Mucosa of stomach (tissue), 1 donor: ENCODE measurements at regions not wholly inside any gene's neighbourhood (a gene's known extent, or its start where the extent isn't known, plus 50 kb on each side); places are given as distances from the start of the nearest gene placed in this dataset.
"Not testable (repeated sequence)": the region's sequence is repeated elsewhere in the genome, so short reads cannot be mapped to it uniquely, and the experiment has no call there.

Source experiments
- H3K27me3 ChIP-seq: one replicate; pipeline ENCODE4 v1.7.0; 2013; ENCODE audit warnings: mild to moderate bottlenecking, low read length; ENCODE audit not compliant: control insufficient read depth, insufficient read depth
- H3K36me3 ChIP-seq: one replicate; pipeline ENCODE4 v1.7.0; 2013; ENCODE audit warnings: low read length; ENCODE audit not compliant: control insufficient read depth, insufficient read depth
- H3K4me1 ChIP-seq: one replicate; pipeline ENCODE4 v1.7.0; 2013; ENCODE audit warnings: mild to moderate bottlenecking, low read length; ENCODE audit not compliant: control insufficient read depth, insufficient read depth
- H3K4me3 ChIP-seq: one replicate; pipeline ENCODE4 v1.7.0; 2013; ENCODE audit warnings: low read length
- H3K9ac ChIP-seq: one replicate; pipeline ENCODE4 v1.7.0; 2013; ENCODE audit warnings: mild to moderate bottlenecking, low read length, moderate library complexity
- H3K9me3 ChIP-seq: one replicate; pipeline ENCODE4 v1.7.0; 2013; ENCODE audit warnings: mild to moderate bottlenecking, low read length, moderate library complexity; ENCODE audit not compliant: control insufficient read depth
- donor health status: Pancreatic carcinoma.

- no peak overlapping the region for H3K9ac ChIP-seq
- H3K4me3 ChIP-seq: no peak overlapping the region
- no peaks in the 10 kb centered on the region for H3K9me3 ChIP-seq
- peaks cover 15% of the 10 kb centered on the region for H3K4me1 ChIP-seq
- H3K27me3 ChIP-seq: no peaks in the 10 kb centered on the region
- no peaks in the 10 kb centered on the region for H3K36me3 ChIP-seq
Measured at GRCh38 chr2:224155371-224155770, 116.3 kb upstream of the SERPINE2 start.

- no peak overlapping the region for H3K9ac ChIP-seq
- H3K9me3 ChIP-seq: no peaks in the 10 kb centered on the region
- H3K36me3 ChIP-seq: no peaks in the 10 kb centered on the region
- H3K4me1 ChIP-seq: peaks cover 27% of the 10 kb centered on the region
- no peak overlapping the region for H3K4me3 ChIP-seq
- no peaks in the 10 kb centered on the region for H3K27me3 ChIP-seq
Measured at GRCh38 chr2:224151680-224152310, 112.7 kb upstream of the SERPINE2 start.

DNA sequence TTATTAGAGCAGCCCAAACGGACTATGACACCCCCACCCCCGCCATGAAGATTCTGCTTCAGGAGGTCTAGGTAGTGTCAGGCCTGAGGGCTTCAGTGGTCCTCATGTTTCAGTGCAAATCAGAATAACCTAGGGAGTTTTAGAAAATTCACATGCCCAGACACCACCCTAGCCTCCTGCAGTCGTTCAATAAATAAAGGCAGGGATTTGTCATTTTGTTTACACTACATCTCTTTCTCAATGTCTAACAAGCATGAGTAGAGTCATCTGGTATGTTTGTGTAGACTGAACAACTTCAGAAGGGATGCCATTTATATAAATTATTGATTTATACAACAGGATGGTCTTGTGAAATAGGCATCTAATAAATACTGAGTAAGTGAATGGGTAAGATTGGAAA is 112.1 kb upstream of the SERPINE2 start:
- no peak overlapping the region for H3K4me3 ChIP-seq

GRCh38 chr2:224148058-224148457 is 109.0 kb upstream of the SERPINE2 start:
- not testable (repeated sequence) for H3K9me3 ChIP-seq, H3K27me3 ChIP-seq, H3K36me3 ChIP-seq, H3K9ac ChIP-seq, H3K4me3 ChIP-seq
- H3K4me1 ChIP-seq: peaks cover 19% of the 10 kb centered on the region

More for the DNA sequence above, 112.1 kb upstream of the SERPINE2 start:
- Histone ChIP-seq H3K9ac (no peak overlapping the region), H3K36me3 (no peaks in the 10 kb centered on the region), H3K9me3 (no peaks in the 10 kb centered on the region), H3K27me3 (no peaks in the 10 kb centered on the region), H3K4me1 (peaks cover 33% of the 10 kb centered on the region)

- no peak overlapping the region for H3K9ac ChIP-seq
- H3K36me3 ChIP-seq: no peaks in the 10 kb centered on the region
- H3K4me3 ChIP-seq: no peak overlapping the region
- H3K4me1 ChIP-seq: peaks cover 19% of the 10 kb centered on the region
- no peaks in the 10 kb centered on the region for H3K27me3 ChIP-seq
- H3K9me3 ChIP-seq: no peaks in the 10 kb centered on the region
Measured at GRCh38 chr2:224147174-224147573, 108.1 kb upstream of the SERPINE2 start.

- H3K36me3 ChIP-seq: no peaks in the 10 kb centered on the region
- peaks cover 19% of the 10 kb centered on the region for H3K4me1 ChIP-seq
- H3K9me3 ChIP-seq: no peaks in the 10 kb centered on the region
- H3K27me3 ChIP-seq: no peaks in the 10 kb centered on the region
- H3K9ac ChIP-seq: no peak overlapping the region
- no peak overlapping the region for H3K4me3 ChIP-seq
Measured at GRCh38 chr2:224146356-224147160, 107.5 kb upstream of the SERPINE2 start.

DNA sequence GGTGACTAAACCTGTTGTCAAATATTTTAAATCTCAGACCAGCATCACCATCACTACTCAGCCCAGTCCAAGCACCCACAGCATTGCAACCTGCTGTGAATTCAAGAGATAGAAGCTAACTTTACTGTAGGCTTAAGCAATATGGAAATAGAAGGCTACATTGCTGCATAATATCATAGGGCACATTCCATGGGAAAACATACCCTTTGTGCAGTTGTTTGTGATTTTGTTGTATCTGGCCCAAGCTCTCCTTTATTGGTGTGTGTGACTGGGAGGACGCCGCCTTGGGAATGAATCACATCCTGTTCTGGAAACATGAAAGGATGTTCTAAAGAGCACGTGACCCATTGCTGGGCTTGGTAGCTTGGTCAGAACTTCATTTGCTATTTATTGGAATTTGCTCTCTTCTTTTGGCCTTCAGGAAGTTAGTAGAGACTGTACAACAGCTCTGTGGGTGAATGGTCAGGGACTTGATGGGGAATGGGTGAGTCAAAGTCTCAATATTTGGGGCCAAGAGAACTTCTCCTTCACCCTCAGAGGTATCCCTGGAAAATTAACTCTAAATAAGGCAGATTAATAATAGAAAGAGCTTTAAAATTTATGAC is 106.8 kb upstream of the SERPINE2 start:
- no peaks in the 10 kb centered on the region for H3K36me3 ChIP-seq
- no peak overlapping the region for H3K4me3 ChIP-seq
- no peak overlapping the region for H3K9ac ChIP-seq
- H3K27me3 ChIP-seq: no peaks in the 10 kb centered on the region
- H3K9me3 ChIP-seq: no peaks in the 10 kb centered on the region
- H3K4me1 ChIP-seq: peaks cover 19% of the 10 kb centered on the region

GRCh38 chr2:224143526-224143925 is 104.4 kb upstream of the SERPINE2 start:
- no peak overlapping the region for H3K9ac ChIP-seq
- no peaks in the 10 kb centered on the region for H3K9me3 ChIP-seq
- peaks cover 19% of the 10 kb centered on the region for H3K4me1 ChIP-seq
- no peak overlapping the region for H3K4me3 ChIP-seq
- H3K27me3 ChIP-seq: no peaks in the 10 kb centered on the region
- no peaks in the 10 kb centered on the region for H3K36me3 ChIP-seq

GRCh38 chr2:224142397-224143312 is 103.6 kb upstream of the SERPINE2 start:
- Histone ChIP-seq H3K4me3 (no peak overlapping the region), H3K9me3 (no peaks in the 10 kb centered on the region), H3K27me3 (no peaks in the 10 kb centered on the region), H3K4me1 (peaks cover 14% of the 10 kb centered on the region), H3K36me3 (no peaks in the 10 kb centered on the region), H3K9ac (no peak overlapping the region)

GRCh38 chr2:224141304-224141703 is 102.2 kb upstream of the SERPINE2 start:
- Histone ChIP-seq H3K4me1 (peaks cover 1% of the 10 kb centered on the region), H3K36me3 (no peaks in the 10 kb centered on the region), H3K4me3 (no peak overlapping the region), H3K9ac (no peak overlapping the region), H3K27me3 (no peaks in the 10 kb centered on the region), H3K9me3 (no peaks in the 10 kb centered on the region)

DNA sequence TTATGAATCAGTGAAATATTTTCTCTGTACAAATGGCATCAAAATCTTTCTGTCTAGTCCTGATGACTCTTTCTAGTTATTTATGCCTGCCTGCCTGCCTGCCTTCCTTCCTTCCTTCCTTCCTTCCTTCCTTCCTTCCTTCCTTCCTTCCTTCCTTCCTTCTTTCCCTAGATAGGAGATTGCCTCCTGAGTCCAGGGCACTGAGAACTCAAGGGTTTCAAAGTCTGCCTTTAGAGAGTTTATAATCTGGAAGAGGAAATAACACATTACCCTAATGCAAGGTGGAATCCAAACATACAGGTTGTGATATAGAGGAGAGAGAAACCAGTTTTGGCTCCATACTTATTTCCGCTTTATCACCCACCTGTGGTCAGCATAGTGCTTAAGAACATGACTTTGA is 98.1 kb upstream of the SERPINE2 start:
- Histone ChIP-seq H3K36me3 (no peaks in the 10 kb centered on the region), H3K27me3 (no peaks in the 10 kb centered on the region), H3K9me3 (no peaks in the 10 kb centered on the region), H3K4me1 (no peaks in the 10 kb centered on the region), H3K4me3 (no peak overlapping the region), H3K9ac (no peak overlapping the region)
